Lower lobe of right lung (tissue), 2 donors: ENCODE measurements at regions not wholly inside any gene's neighbourhood (a gene's known extent, or its start where the extent isn't known, plus 50 kb on each side); places are given as distances from the start of the nearest gene placed in this dataset.
A peak's percentile ranks its signal among the peaks of the same experiment; 100 is the strongest.

Experiments
- ATAC-seq, 2 donors: fragments of 200-7000 bp; cut with Tn5 transposase; one replicate each; pipeline ENCODE4 v1.9.1; 2020 to 2022; ENCODE audit warnings: mild to moderate bottlenecking in 2 of 2, moderate library complexity in 2 of 2
- DNase-seq: peaks from one replicate; pipeline ENCODE4 v3.0.0-alpha.2; 2020
- H3K27ac ChIP-seq: fragments of 200-600 bp; one replicate; pipeline ENCODE4 v1.8.0; 2022
- H3K27me3 ChIP-seq: fragments of 200-600 bp; one replicate; pipeline ENCODE4 v1.8.0; 2022; ENCODE audit warnings: low read depth
- H3K36me3 ChIP-seq: fragments of 200-600 bp; one replicate; pipeline ENCODE4 v1.8.0; 2022; ENCODE audit warnings: mild to moderate bottlenecking
- H3K4me1 ChIP-seq: fragments of 200-600 bp; one replicate; pipeline ENCODE4 v1.8.0; 2022
- H3K4me3 ChIP-seq: fragments of 200-600 bp; one replicate; pipeline ENCODE4 v1.8.0; 2022; ENCODE audit warnings: mild to moderate bottlenecking
- H3K9me3 ChIP-seq: fragments of 200-600 bp; one replicate; pipeline ENCODE4 v1.8.0; 2022
- CTCF ChIP-seq: fragments of 200-600 bp; IDR thresholded peaks from one replicate; pipeline ENCODE4 v1.8.0; 2022; ENCODE audit warnings: antibody characterized with exemption, mild to moderate bottlenecking
- intact Hi-C: fragments of 100-400 bp; cut with DNase I; formaldehyde crosslinking; loops from one replicate; pipeline ENCODE4 v1.11.0; 2022
- donor health status: DM: no; HTN: yes; CAD: no; lungs with severe emphysema.

DNA sequence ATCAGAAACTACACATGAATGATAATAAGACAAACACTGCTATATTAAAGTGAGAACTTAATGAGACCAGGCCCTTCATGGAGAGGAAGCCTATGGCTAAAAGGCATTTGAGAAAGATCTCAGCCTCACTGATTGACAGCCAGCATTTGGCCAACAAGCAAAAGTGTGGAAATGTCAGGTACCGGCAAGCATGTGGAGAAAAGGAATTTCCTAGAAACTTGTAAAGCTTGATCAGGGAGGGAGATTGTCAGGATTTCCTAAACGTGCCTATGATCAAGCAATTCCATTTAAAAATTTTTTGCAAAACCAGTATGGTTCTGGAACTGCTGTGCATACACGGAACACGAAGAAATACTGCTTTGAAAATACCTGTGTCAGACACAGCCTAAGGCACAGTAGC lies 220.3 kb upstream of the ATP10A start:
- Histone ChIP-seq H3K36me3 (no peaks in the 10 kb centered on the region), H3K4me1 (peaks cover 3% of the 10 kb centered on the region), H3K27me3 (no peaks in the 10 kb centered on the region), H3K9me3 (no peaks in the 10 kb centered on the region), H3K4me3 (no peak overlapping the region), H3K27ac (no peak overlapping the region)
- intact Hi-C loops, result no loop called here
- DNase-seq (no peak), ATAC-seq (no peak)
- no peak for TF ChIP-seq CTCF

DNA sequence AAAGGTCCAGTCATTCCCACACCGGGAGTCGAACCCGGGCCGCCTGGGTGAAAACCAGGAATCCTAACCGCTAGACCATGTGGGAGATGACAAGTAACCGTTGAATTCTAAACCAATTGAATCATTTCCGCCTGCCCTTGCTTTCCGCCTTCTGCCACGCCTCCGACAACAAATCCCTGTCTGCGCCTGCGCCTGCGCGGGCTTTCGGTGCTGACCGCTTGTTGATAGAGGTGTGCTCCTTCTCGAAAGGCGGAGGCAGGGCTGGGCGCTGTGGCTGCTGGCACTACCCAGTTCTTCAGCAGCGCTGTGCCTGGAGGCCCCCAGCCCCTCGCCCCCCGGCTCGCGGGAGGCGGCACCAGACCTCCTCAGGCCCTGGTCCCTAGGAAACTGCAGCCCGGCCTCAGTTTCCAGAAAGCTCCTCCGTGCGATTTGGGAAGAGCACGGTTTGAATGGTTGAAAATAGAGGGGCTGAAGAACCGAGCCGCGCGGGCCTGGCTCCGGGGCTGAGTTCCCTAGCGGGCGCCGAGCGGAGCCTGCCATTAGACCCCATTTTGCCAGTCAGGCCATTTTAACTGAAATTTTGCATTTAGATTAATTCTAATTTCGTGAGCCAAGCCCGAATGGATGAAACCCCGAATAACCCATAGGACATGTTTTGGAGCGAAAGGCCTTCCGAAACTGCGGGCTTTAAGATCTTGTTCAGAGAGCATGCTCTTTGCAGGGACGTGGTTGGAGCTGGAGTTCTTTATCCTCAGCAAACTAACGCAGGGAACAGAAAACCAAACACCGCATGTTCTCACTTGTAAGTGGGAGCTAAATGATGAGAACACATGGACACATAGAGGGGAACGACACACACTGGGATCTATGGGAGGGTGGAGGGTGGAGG lies 219.3 kb upstream of the ATP10A start:
- no peaks in the 10 kb centered on the region for H3K27me3 ChIP-seq
- DNase-seq (peak; percentile 97), ATAC-seq (peak; percentile 99)
- no peaks in the 10 kb centered on the region for H3K9me3 ChIP-seq
- TF ChIP-seq CTCF, result no peak
- peak overlapping the region; percentile 73 for H3K4me3 ChIP-seq
- H3K27ac ChIP-seq, result peak overlapping the region; percentile 88
- intact Hi-C loops, result no loop called here
- H3K36me3 ChIP-seq, result no peaks in the 10 kb centered on the region
- peaks cover 3% of the 10 kb centered on the region for H3K4me1 ChIP-seq

DNA sequence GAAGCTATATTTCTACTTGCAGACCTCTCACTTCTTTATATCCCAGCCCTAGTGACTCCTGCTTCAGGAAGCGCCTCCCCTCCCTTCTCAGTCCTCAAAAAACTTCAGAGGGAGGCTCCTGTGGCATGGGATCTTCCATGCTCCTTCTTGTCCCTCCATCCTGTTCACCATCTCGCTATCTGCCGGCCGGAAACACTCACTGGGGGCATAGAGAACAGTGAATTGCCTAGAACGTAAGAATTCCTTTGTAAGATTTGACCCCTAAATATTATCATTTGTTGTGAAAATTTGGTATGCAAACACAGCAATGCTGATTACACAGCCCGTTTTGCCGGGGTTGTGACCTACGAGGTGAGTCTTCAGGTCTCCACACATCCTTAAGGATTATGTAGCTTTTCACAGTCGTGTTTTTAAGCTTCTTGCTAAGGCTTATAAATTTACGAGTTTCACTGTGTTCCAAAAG lies 218.7 kb upstream of the ATP10A start:
- no peak overlapping the region for H3K27ac ChIP-seq
- H3K4me1 ChIP-seq, result peaks cover 3% of the 10 kb centered on the region
- no peak for DNase-seq
- no peaks in the 10 kb centered on the region for H3K9me3 ChIP-seq
- peak overlapping the region; percentile 73 for H3K4me3 ChIP-seq
- ATAC-seq, result no peak
- intact Hi-C loops, result no loop called here
- H3K36me3 ChIP-seq, result no peaks in the 10 kb centered on the region
- no peaks in the 10 kb centered on the region for H3K27me3 ChIP-seq
- no peak for TF ChIP-seq CTCF

- no peak for ATAC-seq
These were observed 212.6 kb upstream of the ATP10A start for GRCh38 chr15:26075770-26076169.

More at GRCh38 chr15:26075770-26076169, 212.6 kb upstream of the ATP10A start:
- H3K4me1 ChIP-seq, result no peaks in the 10 kb centered on the region
- intact Hi-C loops, result no loop called here
- peaks cover 4% of the 10 kb centered on the region for H3K27me3 ChIP-seq
- DNase-seq, result no peak
- no peaks in the 10 kb centered on the region for H3K36me3 ChIP-seq
- H3K9me3 ChIP-seq, result no peaks in the 10 kb centered on the region
- no peak for TF ChIP-seq CTCF
- H3K27ac ChIP-seq, result no peak overlapping the region
- no peak overlapping the region for H3K4me3 ChIP-seq
